HepG2 (cell line): ENCODE measurements at regions not wholly inside any gene's neighbourhood (a gene's known extent, or its start where the extent isn't known, plus 50 kb on each side); places are given as distances from the start of the nearest gene placed in this dataset.

Source experiments
- CEBPB ChIP-seq: IDR thresholded peaks from 2 replicates; pipeline ENCODE4 v1.6.1; 2011; ENCODE audit warnings: low read depth, low read length, improper control_type of control experiment, borderline replicate concordance
- CSRNP2 ChIP-seq: sonication (generic); formaldehyde crosslinking; conservative IDR thresholded peaks from 2 replicates; pipeline ENCODE4 v1.8.0; 2022; ENCODE audit warnings: low read depth, missing genetic modification reagents
- KLF6 ChIP-seq: IDR thresholded peaks from 2 replicates; pipeline ENCODE4 v1.8.0; 2016; ENCODE audit warnings: missing biosample characterization, missing genetic modification reagents
- TFE3 ChIP-seq: IDR thresholded peaks from 2 replicates; pipeline ENCODE4 v1.6.1; 2016
- YY1 ChIP-seq: IDR thresholded peaks from 2 replicates; pipeline ENCODE4 v1.6.1; 2011; ENCODE audit warnings: low read length, low read depth, moderate library complexity, mild to moderate bottlenecking; ENCODE audit not compliant: insufficient read depth, insufficient replicate concordance
- ZNF256 ChIP-seq: sonication (generic); formaldehyde crosslinking; conservative IDR thresholded peaks from 2 replicates; pipeline ENCODE4 v1.4.0; 2020; ENCODE audit warnings: missing genetic modification reagents
- ZNF276 ChIP-seq: sonication (generic); formaldehyde crosslinking; IDR thresholded peaks from 2 replicates; pipeline ENCODE4 v1.4.0; 2020; ENCODE audit warnings: mild to moderate bottlenecking, low read depth, missing genetic modification reagents
- ZNF574 ChIP-seq: sonication (generic); formaldehyde crosslinking; IDR thresholded peaks from 2 replicates; pipeline ENCODE4 v1.4.0; 2020; ENCODE audit warnings: missing genetic modification reagents

DNA sequence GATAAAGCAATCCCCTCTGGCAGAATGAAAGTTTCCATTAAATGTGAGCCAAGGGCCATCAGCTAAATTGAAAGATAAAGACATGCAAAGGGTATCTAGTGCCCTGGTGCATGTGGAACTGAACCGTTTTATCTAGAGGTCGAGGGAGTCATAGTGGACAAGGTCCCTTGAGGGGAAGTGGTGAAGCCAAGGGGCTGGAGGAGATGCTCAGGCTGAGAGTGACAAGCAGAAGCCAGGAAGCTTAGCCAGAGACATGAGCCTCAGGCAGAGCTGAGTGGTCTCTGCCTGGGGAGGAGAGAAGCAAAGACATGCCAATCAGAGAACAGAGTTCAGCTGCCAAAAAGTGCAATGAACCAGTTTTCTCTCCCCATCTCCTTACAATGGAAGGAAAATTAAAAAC is 68.1 kb upstream of the SLC10A2 start (continued):
- TF ChIP-seq TFE3 (no peak), CSRNP2 (CRISPR knock-in tag) (no peak), KLF6 (no peak), ZNF256 (CRISPR knock-in tag) (no peak), YY1 (no peak), ZNF574 (CRISPR knock-in tag) (no peak), CEBPB (no peak), ZNF276 (CRISPR knock-in tag) (no peak)
